ENCODE measurements at regions not wholly inside any gene's neighbourhood (a gene's known extent, or its start where the extent isn't known, plus 50 kb on each side); places are given as distances from the start of the nearest gene placed in this dataset.

- DNase-seq (ENCODE audit: low spot score): no peak
- H3K27ac ChIP-seq: peak overlapping the region; percentile 30; the same call in 1 of the 2 replicates
- ChIA-PET POLR2A (ENCODE audit: low non-redundant PET) (no interaction called here), CTCF (no interaction called here)
- no peak for TF ChIP-seq CTCF (conservative IDR thresholded peaks at IDR 0.05; ENCODE audit: low read depth)
Observed at GRCh38 chr15:67892559-67893377, 52.9 kb upstream of the RNU6-1 start.

DNA sequence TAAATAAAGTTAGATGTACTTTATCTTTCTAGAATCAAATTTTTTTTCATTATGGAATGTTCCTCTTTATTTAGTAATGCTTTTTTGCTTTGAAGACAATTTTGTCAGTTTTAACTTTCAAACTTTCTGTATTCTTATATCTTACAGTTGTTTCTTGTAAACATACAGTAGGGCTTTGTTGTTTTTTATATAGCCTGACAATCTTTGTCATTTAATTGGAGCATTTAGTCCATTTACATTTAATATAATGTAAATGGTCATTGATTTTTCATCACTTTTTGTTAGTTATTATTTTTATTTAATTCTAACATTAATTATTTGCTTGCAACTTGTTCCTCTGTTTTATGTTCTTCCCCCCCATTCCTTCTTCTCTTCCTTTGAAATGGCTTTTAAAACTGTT, 55.4 kb upstream of the RNU6-1 start:
- no peak for DNase-seq (ENCODE audit: low spot score)
- ChIA-PET POLR2A (ENCODE audit: low non-redundant PET) (no interaction called here), CTCF (interaction anchor here (0.6 kb wide), 1 partner anchor 152 kb away, joined by 3 read pairs; no protein-coding TSS in a partner anchor)
- no peak for TF ChIP-seq CTCF (conservative IDR thresholded peaks at IDR 0.05; ENCODE audit: low read depth)
- H3K27ac ChIP-seq: no peak overlapping the region

GRCh38 chr15:67897646-67898339, 57.9 kb upstream of the RNU6-1 start:
- TF ChIP-seq CTCF (conservative IDR thresholded peaks at IDR 0.05; ENCODE audit: low read depth): no peak
- ChIA-PET CTCF (no interaction called here), POLR2A (ENCODE audit: low non-redundant PET) (no interaction called here)
- no peak for DNase-seq (ENCODE audit: low spot score)
- no peak overlapping the region for H3K27ac ChIP-seq

GRCh38 chr15:67899596-67900283, 59.9 kb upstream of the RNU6-1 start:
- ChIA-PET CTCF (no interaction called here), POLR2A (ENCODE audit: low non-redundant PET) (interaction anchor here (0.7 kb wide), 1 partner anchor 10 kb away, joined by 3 read pairs; no protein-coding TSS in a partner anchor)
- no peak overlapping the region for H3K27ac ChIP-seq
- no peak for TF ChIP-seq CTCF (conservative IDR thresholded peaks at IDR 0.05; ENCODE audit: low read depth)
- DNase-seq (ENCODE audit: low spot score): no peak

- no peak for DNase-seq (ENCODE audit: low spot score)
- H3K27ac ChIP-seq: no peak overlapping the region
- ChIA-PET CTCF (interaction anchor here (0.7 kb wide), 1 partner anchor 124 kb away, joined by 5 read pairs; no protein-coding TSS in a partner anchor), POLR2A (ENCODE audit: low non-redundant PET) (no interaction called here)
- TF ChIP-seq CTCF (conservative IDR thresholded peaks at IDR 0.05; ENCODE audit: low read depth): no peak
Observed at GRCh38 chr15:67900621-67901147, 60.8 kb upstream of the RNU6-1 start.

DNA sequence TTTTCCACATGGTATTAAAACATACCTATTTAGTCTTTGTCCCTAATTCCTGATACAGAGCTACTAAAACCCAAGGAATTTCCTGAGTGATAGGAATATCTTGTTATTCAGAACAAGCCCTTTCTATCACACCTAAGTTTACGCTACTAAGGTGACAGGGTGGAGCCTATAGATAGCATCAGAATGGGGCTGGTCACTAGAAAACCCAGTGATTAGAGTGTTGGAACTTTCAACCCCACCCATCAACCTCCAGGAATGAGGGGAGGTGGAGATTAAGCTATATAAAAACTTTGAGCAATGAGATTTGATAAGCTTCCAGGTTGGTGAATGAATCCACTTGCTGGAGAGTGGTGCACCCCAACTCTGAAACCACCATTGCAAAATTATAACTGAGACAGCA, 62.1 kb upstream of the RNU6-1 start:
- H3K27ac ChIP-seq: no peak overlapping the region
- no peak for TF ChIP-seq CTCF (conservative IDR thresholded peaks at IDR 0.05; ENCODE audit: low read depth)
- POLR2A ChIA-PET (ENCODE audit: low non-redundant PET): no interaction called here
- DNase-seq (ENCODE audit: low spot score): no peak
- CTCF ChIA-PET: interaction anchor here (0.7 to 0.8 kb wide), 2 partner anchors 41 to 82 kb away, joined by 3 read pairs; no protein-coding TSS in a partner anchor

Measured in RWPE1 (cell line).